HEK293 (cell line): ENCODE measurements at regions not wholly inside any gene's neighbourhood (a gene's known extent, or its start where the extent isn't known, plus 50 kb on each side); places are given as distances from the start of the nearest gene placed in this dataset.

ENCODE experiments used
- BCL11A ChIP-seq: fragments of 450-650 bp; formaldehyde crosslinking; IDR thresholded peaks from 2 replicates; pipeline ENCODE4 v1.5.1; 2016; ENCODE audit warnings: low read depth, missing biosample characterization, missing genetic modification characterization
- ZBTB20 ChIP-seq: fragments of 450-650 bp; formaldehyde crosslinking; IDR thresholded peaks from 2 replicates; pipeline ENCODE4 v1.5.1; 2016; ENCODE audit warnings: missing biosample characterization, missing genetic modification characterization
- ZBTB8A ChIP-seq: fragments of 450-650 bp; formaldehyde crosslinking; IDR thresholded peaks from 2 replicates; pipeline ENCODE4 v1.5.1; 2016; ENCODE audit warnings: missing biosample characterization, missing genetic modification characterization
- ZNF174 ChIP-seq: fragments of 450-650 bp; formaldehyde crosslinking; IDR thresholded peaks from 2 replicates; pipeline ENCODE4 v1.5.0; 2017; ENCODE audit warnings: missing biosample characterization, mild to moderate bottlenecking, missing genetic modification characterization
- TF ChIP-seq, protein P1 (sequence below): fragments of 450-650 bp; formaldehyde crosslinking; IDR thresholded peaks from 2 replicates; pipeline ENCODE4 v1.5.1; 2016; ENCODE audit warnings: missing biosample characterization, missing genetic modification characterization
- TF ChIP-seq, protein P2 (sequence below): fragments of 450-650 bp; formaldehyde crosslinking; IDR thresholded peaks from 2 replicates; pipeline ENCODE4 v1.5.1; 2016; ENCODE audit warnings: missing biosample characterization, missing genetic modification characterization
- TF ChIP-seq, protein P3 (sequence below): fragments of 450-650 bp; formaldehyde crosslinking; IDR thresholded peaks from 2 replicates; pipeline ENCODE4 v1.5.1; 2016; ENCODE audit warnings: missing biosample characterization, missing genetic modification characterization, low read depth

DNA sequence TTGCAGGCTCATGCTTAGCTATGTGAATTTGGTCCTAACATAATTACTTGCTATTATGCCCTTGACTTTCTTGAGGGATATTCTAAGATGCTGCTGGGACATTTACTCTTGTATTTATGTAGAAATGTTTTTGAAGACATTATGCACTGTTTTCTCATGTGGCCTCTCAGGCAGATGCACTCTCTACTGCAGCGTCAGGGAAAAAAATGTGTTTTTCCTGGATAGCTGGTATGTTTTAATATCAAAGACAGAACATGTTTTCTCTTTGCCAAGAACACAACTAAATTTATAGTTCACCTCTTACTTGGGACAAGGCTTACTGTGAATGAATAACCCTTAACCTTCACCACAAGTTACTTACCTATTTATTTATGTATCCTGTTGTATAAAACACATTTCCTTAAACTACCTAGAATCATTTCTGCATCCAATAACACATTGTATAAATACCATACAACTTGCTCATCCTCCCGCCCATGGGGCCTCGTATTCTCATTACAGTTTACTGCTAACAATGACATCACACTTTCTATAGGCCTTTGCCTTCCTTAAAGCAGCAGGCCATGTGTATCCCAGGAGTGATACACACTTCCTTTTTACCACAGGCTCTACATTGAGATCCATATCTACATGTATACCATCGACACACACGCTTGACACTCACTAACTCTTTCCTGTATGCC is 178.7 kb downstream of the SLIT2 start:
- TF ChIP-seq, protein P1, sequence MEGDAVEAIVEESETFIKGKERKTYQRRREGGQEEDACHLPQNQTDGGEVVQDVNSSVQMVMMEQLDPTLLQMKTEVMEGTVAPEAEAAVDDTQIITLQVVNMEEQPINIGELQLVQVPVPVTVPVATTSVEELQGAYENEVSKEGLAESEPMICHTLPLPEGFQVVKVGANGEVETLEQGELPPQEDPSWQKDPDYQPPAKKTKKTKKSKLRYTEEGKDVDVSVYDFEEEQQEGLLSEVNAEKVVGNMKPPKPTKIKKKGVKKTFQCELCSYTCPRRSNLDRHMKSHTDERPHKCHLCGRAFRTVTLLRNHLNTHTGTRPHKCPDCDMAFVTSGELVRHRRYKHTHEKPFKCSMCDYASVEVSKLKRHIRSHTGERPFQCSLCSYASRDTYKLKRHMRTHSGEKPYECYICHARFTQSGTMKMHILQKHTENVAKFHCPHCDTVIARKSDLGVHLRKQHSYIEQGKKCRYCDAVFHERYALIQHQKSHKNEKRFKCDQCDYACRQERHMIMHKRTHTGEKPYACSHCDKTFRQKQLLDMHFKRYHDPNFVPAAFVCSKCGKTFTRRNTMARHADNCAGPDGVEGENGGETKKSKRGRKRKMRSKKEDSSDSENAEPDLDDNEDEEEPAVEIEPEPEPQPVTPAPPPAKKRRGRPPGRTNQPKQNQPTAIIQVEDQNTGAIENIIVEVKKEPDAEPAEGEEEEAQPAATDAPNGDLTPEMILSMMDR (tag by site-specific recombination) = no peak
- TF ChIP-seq, protein P2, sequence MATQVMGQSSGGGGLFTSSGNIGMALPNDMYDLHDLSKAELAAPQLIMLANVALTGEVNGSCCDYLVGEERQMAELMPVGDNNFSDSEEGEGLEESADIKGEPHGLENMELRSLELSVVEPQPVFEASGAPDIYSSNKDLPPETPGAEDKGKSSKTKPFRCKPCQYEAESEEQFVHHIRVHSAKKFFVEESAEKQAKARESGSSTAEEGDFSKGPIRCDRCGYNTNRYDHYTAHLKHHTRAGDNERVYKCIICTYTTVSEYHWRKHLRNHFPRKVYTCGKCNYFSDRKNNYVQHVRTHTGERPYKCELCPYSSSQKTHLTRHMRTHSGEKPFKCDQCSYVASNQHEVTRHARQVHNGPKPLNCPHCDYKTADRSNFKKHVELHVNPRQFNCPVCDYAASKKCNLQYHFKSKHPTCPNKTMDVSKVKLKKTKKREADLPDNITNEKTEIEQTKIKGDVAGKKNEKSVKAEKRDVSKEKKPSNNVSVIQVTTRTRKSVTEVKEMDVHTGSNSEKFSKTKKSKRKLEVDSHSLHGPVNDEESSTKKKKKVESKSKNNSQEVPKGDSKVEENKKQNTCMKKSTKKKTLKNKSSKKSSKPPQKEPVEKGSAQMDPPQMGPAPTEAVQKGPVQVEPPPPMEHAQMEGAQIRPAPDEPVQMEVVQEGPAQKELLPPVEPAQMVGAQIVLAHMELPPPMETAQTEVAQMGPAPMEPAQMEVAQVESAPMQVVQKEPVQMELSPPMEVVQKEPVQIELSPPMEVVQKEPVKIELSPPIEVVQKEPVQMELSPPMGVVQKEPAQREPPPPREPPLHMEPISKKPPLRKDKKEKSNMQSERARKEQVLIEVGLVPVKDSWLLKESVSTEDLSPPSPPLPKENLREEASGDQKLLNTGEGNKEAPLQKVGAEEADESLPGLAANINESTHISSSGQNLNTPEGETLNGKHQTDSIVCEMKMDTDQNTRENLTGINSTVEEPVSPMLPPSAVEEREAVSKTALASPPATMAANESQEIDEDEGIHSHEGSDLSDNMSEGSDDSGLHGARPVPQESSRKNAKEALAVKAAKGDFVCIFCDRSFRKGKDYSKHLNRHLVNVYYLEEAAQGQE (tag by site-specific recombination) = no peak
- no peak for TF ChIP-seq ZBTB20 (tag by site-specific recombination)
- TF ChIP-seq BCL11A (tag by site-specific recombination) = no peak
- no peak for TF ChIP-seq ZNF174
- no peak for TF ChIP-seq ZBTB8A
- TF ChIP-seq, protein P3, sequence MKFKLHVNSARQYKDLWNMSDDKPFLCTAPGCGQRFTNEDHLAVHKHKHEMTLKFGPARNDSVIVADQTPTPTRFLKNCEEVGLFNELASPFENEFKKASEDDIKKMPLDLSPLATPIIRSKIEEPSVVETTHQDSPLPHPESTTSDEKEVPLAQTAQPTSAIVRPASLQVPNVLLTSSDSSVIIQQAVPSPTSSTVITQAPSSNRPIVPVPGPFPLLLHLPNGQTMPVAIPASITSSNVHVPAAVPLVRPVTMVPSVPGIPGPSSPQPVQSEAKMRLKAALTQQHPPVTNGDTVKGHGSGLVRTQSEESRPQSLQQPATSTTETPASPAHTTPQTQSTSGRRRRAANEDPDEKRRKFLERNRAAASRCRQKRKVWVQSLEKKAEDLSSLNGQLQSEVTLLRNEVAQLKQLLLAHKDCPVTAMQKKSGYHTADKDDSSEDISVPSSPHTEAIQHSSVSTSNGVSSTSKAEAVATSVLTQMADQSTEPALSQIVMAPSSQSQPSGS (tag by site-specific recombination) = no peak
